Mammary epithelial cell (primary cell): ENCODE measurements at regions not wholly inside any gene's neighbourhood (a gene's known extent, or its start where the extent isn't known, plus 50 kb on each side); places are given as distances from the start of the nearest gene placed in this dataset.

Experiments
- CTCF ChIP-seq, 2 donors: IDR thresholded peaks in 1 of 2; conservative IDR thresholded peaks in 1 of 2; 2 replicates each; pipeline ENCODE4 v1.5.1; 2011 to 2012; ENCODE audit warnings: inconsistent platforms in 2 of 2, low read length in 2 of 2, mild to moderate bottlenecking in 2 of 2, control low read depth in 1 of 2, low read depth in 1 of 2; ENCODE audit not compliant: insufficient read depth in 1 of 2; ENCODE audit errors: extremely low read depth in 1 of 2
- EZH2 ChIP-seq: IDR thresholded peaks from 2 replicates; pipeline ENCODE4 v1.6.1; 2012; ENCODE audit warnings: low read length, inconsistent platforms, borderline replicate concordance

DNA sequence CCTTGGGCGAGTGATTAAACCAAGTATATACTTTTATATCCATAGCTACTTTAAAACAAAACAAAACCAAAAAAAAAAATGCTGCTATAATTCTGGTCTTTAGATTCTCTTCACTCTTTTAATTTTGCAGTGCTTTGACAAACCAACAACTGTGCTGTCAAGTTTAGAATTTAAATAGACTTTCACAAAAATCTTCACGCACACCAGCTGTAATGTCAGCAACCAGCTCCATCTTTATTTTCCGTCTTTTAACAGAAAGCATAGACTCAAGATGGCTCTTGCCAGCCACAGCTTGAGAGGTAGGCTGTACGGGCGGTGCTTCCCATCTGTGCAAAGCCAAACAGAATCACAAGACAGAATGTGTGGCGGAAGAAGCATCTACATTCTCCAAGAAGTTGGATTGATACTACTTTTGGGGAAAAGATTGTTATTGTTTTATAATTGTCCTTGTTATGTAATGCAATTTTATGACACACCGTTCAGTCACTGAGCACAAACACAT is 388.3 kb upstream of the MAGEC2 start:
- no peak for TF ChIP-seq CTCF (conservative IDR thresholded peaks at IDR 0.05 in 1 of 2, IDR thresholded peaks at IDR 0.05 in 1 of 2; ENCODE audit: extremely low read depth in 1 of 2, insufficient read depth in 1 of 2, low read depth in 1 of 2, low read length in 2 of 2)
- no peak for TF ChIP-seq EZH2
